Mammary epithelial cell (primary cell): ENCODE measurements at regions not wholly inside any gene's neighbourhood (a gene's known extent, or its start where the extent isn't known, plus 50 kb on each side); places are given as distances from the start of the nearest gene placed in this dataset.

Experiments used
- CTCF ChIP-seq, 2 donors: IDR thresholded peaks in 1 of 2; conservative IDR thresholded peaks in 1 of 2; 2 replicates each; pipeline ENCODE4 v1.5.1; 2011 to 2012; ENCODE audit warnings: inconsistent platforms in 2 of 2, low read length in 2 of 2, mild to moderate bottlenecking in 2 of 2, control low read depth in 1 of 2, low read depth in 1 of 2; ENCODE audit not compliant: insufficient read depth in 1 of 2; ENCODE audit errors: extremely low read depth in 1 of 2
- EZH2 ChIP-seq: IDR thresholded peaks from 2 replicates; pipeline ENCODE4 v1.6.1; 2012; ENCODE audit warnings: low read length, inconsistent platforms, borderline replicate concordance

- TF ChIP-seq EZH2 (no peak), CTCF (conservative IDR thresholded peaks at IDR 0.05 in 1 of 2, IDR thresholded peaks at IDR 0.05 in 1 of 2; ENCODE audit: extremely low read depth in 1 of 2, insufficient read depth in 1 of 2, low read depth in 1 of 2, low read length in 2 of 2) (no peak)
Observed at GRCh38 chr4:134132086-134132783, 69.4 kb downstream of the PABPC4L start.
